ENCODE measurements at regions not wholly inside any gene's neighbourhood (a gene's known extent, or its start where the extent isn't known, plus 50 kb on each side); places are given as distances from the start of the nearest gene placed in this dataset.

GRCh38 chr6:48243071-48243470, 132.1 kb upstream of the PTCHD4 start:
- no peak overlapping the region for H3K27ac Mint-ChIP-seq
- H3K9me3 Mint-ChIP-seq: no peaks in the 10 kb centered on the region
- H3K4me1 Mint-ChIP-seq: no peaks in the 10 kb centered on the region
- H3K36me3 Mint-ChIP-seq (ENCODE audit: low read depth): no peaks in the 10 kb centered on the region
- no peak overlapping the region for H3K4me3 Mint-ChIP-seq
- TF ChIP-seq CTCF (IDR thresholded peaks at IDR 0.05): no peak
- no peak for DNase-seq
- H3K27me3 Mint-ChIP-seq (ENCODE audit: low read depth, poor library complexity): no peaks in the 10 kb centered on the region

- Mint-ChIP-seq H3K4me1 (no peaks in the 10 kb centered on the region), H3K27ac (no peak overlapping the region), H3K36me3 (ENCODE audit: low read depth) (no peaks in the 10 kb centered on the region), H3K4me3 (no peak overlapping the region), H3K9me3 (peaks cover 24% of the 10 kb centered on the region), H3K27me3 (ENCODE audit: low read depth, poor library complexity) (peaks cover 3% of the 10 kb centered on the region)
- DNase-seq: no peak
- TF ChIP-seq CTCF (IDR thresholded peaks at IDR 0.05): no peak
Measured at GRCh38 chr6:48240287-48240686, 129.3 kb upstream of the PTCHD4 start.

- H3K9me3 Mint-ChIP-seq: peaks cover 26% of the 10 kb centered on the region
- no peak overlapping the region for H3K27ac Mint-ChIP-seq
- H3K36me3 Mint-ChIP-seq (ENCODE audit: low read depth): no peaks in the 10 kb centered on the region
- H3K4me1 Mint-ChIP-seq: no peaks in the 10 kb centered on the region
- H3K27me3 Mint-ChIP-seq (ENCODE audit: low read depth, poor library complexity): peaks cover 3% of the 10 kb centered on the region
- no peak overlapping the region for H3K4me3 Mint-ChIP-seq
- DNase-seq: no peak
- no peak for TF ChIP-seq CTCF (IDR thresholded peaks at IDR 0.05)
Measured at GRCh38 chr6:48236375-48236774, 125.4 kb upstream of the PTCHD4 start.

- Mint-ChIP-seq H3K27me3 (ENCODE audit: low read depth, poor library complexity) (peaks cover 3% of the 10 kb centered on the region), H3K9me3 (peaks cover 26% of the 10 kb centered on the region), H3K27ac (no peak overlapping the region), H3K36me3 (ENCODE audit: low read depth) (no peaks in the 10 kb centered on the region), H3K4me3 (no peak overlapping the region), H3K4me1 (no peaks in the 10 kb centered on the region)
- no peak for TF ChIP-seq CTCF (IDR thresholded peaks at IDR 0.05)
- no peak for DNase-seq
Measured at GRCh38 chr6:48233063-48233462, 122.1 kb upstream of the PTCHD4 start.

GRCh38 chr6:48229841-48230240, 118.8 kb upstream of the PTCHD4 start:
- no peak overlapping the region for H3K27ac Mint-ChIP-seq

More at GRCh38 chr6:48229841-48230240, 118.8 kb upstream of the PTCHD4 start:
- Mint-ChIP-seq H3K4me1 (no peaks in the 10 kb centered on the region), H3K36me3 (ENCODE audit: low read depth) (no peaks in the 10 kb centered on the region), H3K9me3 (no peaks in the 10 kb centered on the region), H3K27me3 (ENCODE audit: low read depth, poor library complexity) (no peaks in the 10 kb centered on the region), H3K4me3 (no peak overlapping the region)
- TF ChIP-seq CTCF (IDR thresholded peaks at IDR 0.05): no peak
- no peak for DNase-seq
